NB4 (cell line): ENCODE measurements at regions not wholly inside any gene's neighbourhood (a gene's known extent, or its start where the extent isn't known, plus 50 kb on each side); places are given as distances from the start of the nearest gene placed in this dataset.

Source experiments
- DNase-seq: peaks from one replicate; pipeline ENCODE4 v3.0.0; 2010; ENCODE audit warnings: low read depth
- H3K4me3 ChIP-seq: one replicate; pipeline ENCODE4 v1.5.1; 2011; ENCODE audit warnings: mild to moderate bottlenecking, low read depth, low read length, moderate library complexity
- CTCF ChIP-seq: IDR thresholded peaks from one replicate; pipeline ENCODE4 v1.5.1; 2012; ENCODE audit warnings: low read depth, low read length
- MAX ChIP-seq: IDR thresholded peaks from 2 replicates; pipeline ENCODE4 v1.6.1; 2011; ENCODE audit warnings: low read depth, low read length
- MYC ChIP-seq: IDR thresholded peaks from 2 replicates; pipeline ENCODE4 v1.6.1; 2011; ENCODE audit warnings: low read depth, low read length
- POLR2A ChIP-seq: IDR thresholded peaks from 2 replicates; pipeline ENCODE4 v1.6.1; 2011; ENCODE audit warnings: mild to moderate bottlenecking; ENCODE audit not compliant: insufficient read length; ENCODE audit errors: extremely low read depth

- TF ChIP-seq POLR2A (no peak), MAX (no peak), MYC (no peak), CTCF (no peak)
- H3K4me3 ChIP-seq = no peak overlapping the region
- DNase-seq = no peak
These were observed 316.9 kb upstream of the TSHZ3 start for GRCh38 chr19:31666126-31666525.

GRCh38 chr19:31667106-31667505 lies 317.9 kb upstream of the TSHZ3 start:
- no peak overlapping the region for H3K4me3 ChIP-seq
- TF ChIP-seq POLR2A (no peak), MAX (no peak), CTCF (no peak), MYC (no peak)
- no peak for DNase-seq

GRCh38 chr19:31668921-31669320 lies 319.7 kb upstream of the TSHZ3 start:
- TF ChIP-seq MYC = no peak
- no peak for TF ChIP-seq MAX
- no peak for TF ChIP-seq POLR2A
- no peak for TF ChIP-seq CTCF
- H3K4me3 ChIP-seq = no peak overlapping the region
- DNase-seq = no peak

- TF ChIP-seq CTCF (no peak), MAX (no peak)
- no peak for DNase-seq
- H3K4me3 ChIP-seq = no peak overlapping the region
These were observed 321.7 kb upstream of the TSHZ3 start for GRCh38 chr19:31670931-31671330.

GRCh38 chr19:31671411-31672035 lies 322.3 kb upstream of the TSHZ3 start:
- H3K4me3 ChIP-seq = no peak overlapping the region
- TF ChIP-seq CTCF = no peak
- TF ChIP-seq MAX = no peak
- DNase-seq = no peak

GRCh38 chr19:31674503-31675192 lies 325.4 kb upstream of the TSHZ3 start:
- H3K4me3 ChIP-seq = no peak overlapping the region
- TF ChIP-seq CTCF (no peak), MYC (no peak)
- DNase-seq = no peak
